ENCODE measurements at regions not wholly inside any gene's neighbourhood (a gene's known extent, or its start where the extent isn't known, plus 50 kb on each side); places are given as distances from the start of the nearest gene placed in this dataset.
"Not testable (repeated sequence)": the region's sequence is repeated elsewhere in the genome, so short reads cannot be mapped to it uniquely, and the experiment has no call there.

GRCh38 chr4:106869551-106869950 lies 166.6 kb downstream of the DKK2 start:
- DNase-seq (ENCODE audit: low spot score) = no peak

GRCh38 chr4:106868381-106869035 lies 167.6 kb downstream of the DKK2 start:
- no peak for DNase-seq (ENCODE audit: low spot score)

GRCh38 chr4:106864231-106864630 lies 171.9 kb downstream of the DKK2 start:
- peak; percentile 15 for DNase-seq (ENCODE audit: low spot score)

- no peak for DNase-seq (ENCODE audit: low spot score)
These were observed 181.4 kb downstream of the DKK2 start for GRCh38 chr4:106854569-106855351.

GRCh38 chr4:106852426-106852825 lies 183.7 kb downstream of the DKK2 start:
- no peak for DNase-seq (ENCODE audit: low spot score)

- DNase-seq (ENCODE audit: low spot score) = no peak
These were observed 184.4 kb downstream of the DKK2 start for GRCh38 chr4:106851726-106852125.

- no peak for DNase-seq (ENCODE audit: low spot score)
These were observed 185.4 kb downstream of the DKK2 start for GRCh38 chr4:106850691-106851090.

GRCh38 chr4:106835919-106836318 lies 200.2 kb downstream of the DKK2 start:
- DNase-seq (ENCODE audit: low spot score) = no peak

- no peak for DNase-seq (ENCODE audit: low spot score)
These were observed 205.2 kb downstream of the DKK2 start for GRCh38 chr4:106830879-106831278.

GRCh38 chr4:106818764-106819163 lies 217.3 kb downstream of the DKK2 start:
- DNase-seq (ENCODE audit: low spot score) = no peak

GRCh38 chr4:106816496-106816895 lies 219.6 kb downstream of the DKK2 start:
- no peak for DNase-seq (ENCODE audit: low spot score)

GRCh38 chr4:106810122-106810521 lies 226.0 kb downstream of the DKK2 start:
- no peak for DNase-seq (ENCODE audit: low spot score)

- peak; percentile 38 for DNase-seq (ENCODE audit: low spot score)
These were observed 227.0 kb downstream of the DKK2 start for GRCh38 chr4:106809076-106809475.

- no peak for DNase-seq (ENCODE audit: low spot score)
These were observed 229.8 kb downstream of the DKK2 start for GRCh38 chr4:106806158-106806797.

- DNase-seq (ENCODE audit: low spot score) = no peak
These were observed 233.0 kb downstream of the DKK2 start for GRCh38 chr4:106803083-106803482.

- DNase-seq (ENCODE audit: low spot score) = no peak
These were observed 234.7 kb downstream of the DKK2 start for GRCh38 chr4:106801386-106801785.

- no peak for DNase-seq (ENCODE audit: low spot score)
These were observed 239.2 kb downstream of the DKK2 start for GRCh38 chr4:106796876-106797275.

- no peak for DNase-seq (ENCODE audit: low spot score)
These were observed 240.8 kb downstream of the DKK2 start for GRCh38 chr4:106795326-106795725.

GRCh38 chr4:106793933-106794332 lies 242.2 kb downstream of the DKK2 start:
- no peak for DNase-seq (ENCODE audit: low spot score)

- no peak for DNase-seq (ENCODE audit: low spot score)
These were observed 260.5 kb downstream of the DKK2 start for GRCh38 chr4:106775636-106776035.

- not testable (repeated sequence) for DNase-seq (ENCODE audit: low spot score)
These were observed 262.1 kb downstream of the DKK2 start for GRCh38 chr4:106774055-106774454.

GRCh38 chr4:106773076-106773905 lies 262.8 kb downstream of the DKK2 start:
- no peak for DNase-seq (ENCODE audit: low spot score)

Data from pons (tissue), 1 donor.